Body of pancreas (tissue), 4 donors: ENCODE measurements at regions not wholly inside any gene's neighbourhood (a gene's known extent, or its start where the extent isn't known, plus 50 kb on each side); places are given as distances from the start of the nearest gene placed in this dataset.

ENCODE experiments used
- CTCF ChIP-seq, 7 experiments: fragments of 450-650 bp in 4 of 7; fragments of 200-600 bp in 3 of 7; sonication (generic) in 3 of 7; IDR thresholded peaks; one replicate each; pipeline ENCODE4 v1.5.1; 2016 to 2019; ENCODE audit warnings: antibody characterized with exemption in 7 of 7
- POLR2A ChIP-seq, 3 donors: fragments of 450-650 bp; IDR thresholded peaks; one replicate each; pipeline ENCODE4 v1.6.1; 2016; ENCODE audit warnings: antibody characterized with exemption in 3 of 3, mild to moderate bottlenecking in 2 of 3

- TF ChIP-seq CTCF (IDR thresholded peaks at IDR 0.05) = no peak
- no peak for TF ChIP-seq POLR2A (IDR thresholded peaks at IDR 0.05)
Observed at GRCh38 chr9:135184181-135185053, 96.9 kb downstream of the OLFM1 start.
